GM23248 (cell line): ENCODE measurements at regions not wholly inside any gene's neighbourhood (a gene's known extent, or its start where the extent isn't known, plus 50 kb on each side); places are given as distances from the start of the nearest gene placed in this dataset.

Experiments used
- DNase-seq: peaks from one replicate; pipeline ENCODE4 v3.0.0-alpha.2; 2015
- H2AFZ ChIP-seq: fragments of 200-600 bp; sonication (generic); 2 replicates; pipeline ENCODE4 v1.6.1; 2016; ENCODE audit warnings: antibody characterized with exemption
- H3F3A ChIP-seq: fragments of 200-600 bp; sonication (generic); 2 replicates; pipeline ENCODE4 v1.6.1; 2016; ENCODE audit warnings: mild to moderate bottlenecking, antibody characterized with exemption, mixed run types; ENCODE audit not compliant: insufficient read depth
- H3K27ac ChIP-seq: fragments of 200-600 bp; sonication (generic); 2 replicates; pipeline ENCODE4 v1.5.1; 2016; ENCODE audit warnings: mild to moderate bottlenecking
- H3K27me3 ChIP-seq: fragments of 200-600 bp; sonication (generic); replicated peaks from 2 replicates; pipeline ENCODE4 v1.6.1; 2016; ENCODE audit warnings: mild to moderate bottlenecking; ENCODE audit not compliant: insufficient read depth
- H3K36me3 ChIP-seq: fragments of 200-600 bp; sonication (generic); 2 replicates; pipeline ENCODE4 v1.6.1; 2016; ENCODE audit warnings: low read depth, mild to moderate bottlenecking
- H3K4me1 ChIP-seq: fragments of 200-600 bp; sonication (generic); 2 replicates; pipeline ENCODE4 v1.6.1; 2016; ENCODE audit warnings: mild to moderate bottlenecking; ENCODE audit not compliant: insufficient read depth
- H3K4me2 ChIP-seq: fragments of 200-600 bp; sonication (generic); one replicate; pipeline ENCODE4 v1.6.1; 2016; ENCODE audit warnings: mild to moderate bottlenecking; ENCODE audit not compliant: unreplicated experiment
- H3K4me3 ChIP-seq: fragments of 200-600 bp; sonication (generic); 2 replicates; pipeline ENCODE4 v1.5.1; 2016; ENCODE audit warnings: mild to moderate bottlenecking
- H3K79me2 ChIP-seq: fragments of 200-600 bp; sonication (generic); 2 replicates; pipeline ENCODE4 v1.6.1; 2016; ENCODE audit warnings: mild to moderate bottlenecking; ENCODE audit not compliant: insufficient read depth
- H3K9ac ChIP-seq: fragments of 200-600 bp; sonication (generic); 2 replicates; pipeline ENCODE4 v1.6.1; 2016; ENCODE audit warnings: mild to moderate bottlenecking
- H3K9me2 ChIP-seq: fragments of 200-600 bp; sonication (generic); 2 replicates; pipeline ENCODE4 v1.6.1; 2016; ENCODE audit warnings: mixed run types, mild to moderate bottlenecking, moderate library complexity; ENCODE audit not compliant: insufficient read depth
- H3K9me3 ChIP-seq: fragments of 200-600 bp; sonication (generic); one replicate; pipeline ENCODE4 v1.6.1; 2017; ENCODE audit warnings: low read depth
- H4K20me1 ChIP-seq: fragments of 200-600 bp; sonication (generic); 2 replicates; pipeline ENCODE4 v1.6.0; 2016; ENCODE audit not compliant: insufficient read depth
- EZH2 ChIP-seq: fragments of 200-600 bp; sonication (generic); IDR thresholded peaks from 2 replicates; pipeline ENCODE4 v1.6.1; 2018; ENCODE audit warnings: antibody characterized with exemption, mild to moderate bottlenecking; ENCODE audit not compliant: insufficient read depth, poor library complexity, severe bottlenecking
- EZH2phosphoT487 ChIP-seq: fragments of 200-600 bp; sonication (generic); IDR thresholded peaks from 2 replicates; pipeline ENCODE4 v1.6.1; 2018; ENCODE audit warnings: antibody characterized with exemption, moderate library complexity, mild to moderate bottlenecking, low read depth; ENCODE audit not compliant: insufficient read depth
- WGBS, 2 experiments: methylation state at CpG; one replicate each; pipeline ENCODE4 v1.1.6; 2015 to 2017; ENCODE audit warnings: low lambda C conversion rate in 2 of 2, low coverage in 1 of 2; ENCODE audit errors: missing lambda C conversion rate in 2 of 2; 5-methylcytosine and 5-hydroxymethylcytosine counted together
- in situ Hi-C: fragments of 300-500 bp; cut with MboI; formaldehyde crosslinking; loops from 2 replicates; pipeline ENCODE4 v1.15.0; 2020

DNA sequence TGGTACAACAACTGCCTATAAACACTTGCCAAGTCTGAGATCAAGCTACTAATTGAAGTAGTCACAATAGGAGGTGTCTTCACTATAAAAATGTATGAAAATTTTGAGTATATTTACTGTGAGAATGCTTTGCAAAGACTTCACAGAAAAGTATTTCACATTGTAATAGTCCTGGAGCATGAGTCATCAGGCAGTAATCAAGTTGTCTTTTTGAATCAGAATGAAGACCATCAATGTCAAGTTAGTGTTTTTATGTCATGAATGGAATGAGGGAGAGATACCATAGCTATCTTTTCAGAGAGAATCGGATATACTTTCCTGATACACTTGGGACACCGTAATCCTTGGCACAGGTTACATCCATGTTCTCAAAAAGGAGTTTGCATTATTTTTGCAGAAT lies 466.9 kb upstream of the ARRDC3 start:
- no peak overlapping the region for H2AFZ ChIP-seq
- no peaks in the 10 kb centered on the region for H3K79me2 ChIP-seq
- H4K20me1 ChIP-seq: no peaks in the 10 kb centered on the region
- 52 to 53% methylated on average over 2 of the region's 2 CpGs for WGBS, 2 experiments
- H3F3A ChIP-seq: 0 out of 2 replicates have a peak, but pooled peaks cover 3% of the 10 kb centered on the region
- H3K4me3 ChIP-seq: no peak overlapping the region
- DNase-seq: peak; percentile 7
- H3K27me3 ChIP-seq: peaks cover 6% of the 10 kb centered on the region; the same call in 1 of the 2 replicates
- H3K9ac ChIP-seq: no peak overlapping the region
- no peaks in the 10 kb centered on the region for H3K9me3 ChIP-seq
- no peaks in the 10 kb centered on the region for H3K9me2 ChIP-seq
- in situ Hi-C loops: no loop called here
- H3K27ac ChIP-seq: no peak overlapping the region
- H3K4me2 ChIP-seq: no peak overlapping the region
- H3K4me1 ChIP-seq: no peaks in the 10 kb centered on the region
- TF ChIP-seq EZH2 (no peak), EZH2phosphoT487 (no peak)
- no peaks in the 10 kb centered on the region for H3K36me3 ChIP-seq

DNA sequence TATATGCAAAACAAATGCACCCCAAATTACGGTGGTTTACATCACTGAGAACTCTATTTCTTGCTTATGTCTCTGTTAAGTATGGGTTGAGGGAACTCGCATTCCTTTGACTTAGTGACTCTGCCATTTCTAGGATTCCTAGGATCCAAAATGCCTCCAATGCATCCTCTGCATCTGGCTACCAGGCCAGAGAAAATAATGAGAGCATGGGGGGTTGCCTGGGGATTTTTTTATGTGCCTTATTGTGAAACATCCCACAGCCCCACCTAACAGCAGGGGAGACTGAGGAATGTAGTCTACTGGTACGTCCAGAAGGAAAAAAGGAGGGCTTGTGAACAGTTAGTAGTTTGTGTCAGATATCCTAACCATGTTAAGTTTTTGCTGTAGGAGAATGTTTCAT lies 466.0 kb upstream of the ARRDC3 start:
- Histone ChIP-seq H3F3A (0 out of 2 replicates have a peak, but pooled peaks cover 3% of the 10 kb centered on the region), H3K36me3 (no peaks in the 10 kb centered on the region), H3K27me3 (peaks cover 6% of the 10 kb centered on the region; the same call in 1 of the 2 replicates), H3K79me2 (no peaks in the 10 kb centered on the region), H3K4me1 (no peaks in the 10 kb centered on the region), H3K9me3 (no peaks in the 10 kb centered on the region), H4K20me1 (no peaks in the 10 kb centered on the region), H3K9me2 (no peaks in the 10 kb centered on the region), H3K9ac (no peak overlapping the region), H3K4me3 (no peak overlapping the region), H2AFZ (no peak overlapping the region), H3K27ac (no peak overlapping the region), H3K4me2 (no peak overlapping the region)
- TF ChIP-seq EZH2phosphoT487 (no peak), EZH2 (no peak)
- in situ Hi-C loops: no loop called here
- DNase-seq: no peak
- WGBS, 2 experiments: 36 to 41% methylated on average over 3 of the region's 3 CpGs

DNA sequence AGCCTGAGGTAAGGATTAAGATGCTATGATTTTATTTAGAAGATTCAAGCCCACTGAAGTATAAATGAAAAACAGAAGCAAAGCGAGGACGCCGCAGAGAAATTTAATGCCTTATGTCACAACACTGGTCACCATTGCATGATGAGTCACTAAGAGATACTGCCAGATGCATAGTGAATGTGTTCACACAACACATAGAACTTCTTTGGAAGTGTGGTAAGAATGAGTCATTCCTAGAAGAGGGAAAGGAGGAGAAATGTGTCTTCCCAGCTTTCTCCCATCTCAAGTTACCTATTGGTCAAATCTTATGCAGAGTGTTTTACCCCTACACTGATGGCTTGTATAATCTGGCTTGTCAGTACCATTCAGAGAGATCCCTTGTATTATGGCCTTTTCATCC lies 465.3 kb upstream of the ARRDC3 start:
- WGBS, 2 experiments: 35 to 58% methylated on average over 3 of the region's 3 CpGs
- Histone ChIP-seq H3K4me3 (no peak overlapping the region), H3K79me2 (no peaks in the 10 kb centered on the region), H3K27me3 (peaks cover 6% of the 10 kb centered on the region; the same call in 1 of the 2 replicates), H3K9ac (no peak overlapping the region), H3K9me2 (no peaks in the 10 kb centered on the region), H3K9me3 (no peaks in the 10 kb centered on the region), H3K4me2 (no peak overlapping the region), H3F3A (0 out of 2 replicates have a peak, but pooled peaks cover 3% of the 10 kb centered on the region), H4K20me1 (no peaks in the 10 kb centered on the region), H3K36me3 (no peaks in the 10 kb centered on the region), H3K27ac (no peak overlapping the region), H3K4me1 (no peaks in the 10 kb centered on the region), H2AFZ (no peak overlapping the region)
- in situ Hi-C loops: no loop called here
- TF ChIP-seq EZH2phosphoT487 (no peak), EZH2 (no peak)
- peak; percentile 76 for DNase-seq

DNA sequence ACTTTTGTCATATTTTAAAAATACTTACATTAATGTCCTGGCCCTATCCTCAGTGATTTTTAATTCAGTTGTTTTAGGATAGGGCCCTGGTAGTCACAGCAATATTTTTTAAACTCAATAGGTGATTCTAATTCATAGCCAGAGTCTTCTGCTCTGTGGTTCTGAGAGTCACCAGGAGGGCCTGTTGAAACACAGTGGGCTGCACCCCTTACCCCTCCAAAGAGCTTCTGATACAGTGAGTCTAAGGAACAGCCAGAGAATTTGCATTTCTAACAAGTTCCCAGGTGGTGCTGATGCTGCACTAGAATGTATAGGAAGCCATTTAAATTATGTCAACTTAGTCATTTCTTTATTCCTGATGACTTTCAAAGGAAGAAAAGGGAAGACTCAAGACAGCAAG lies 458.3 kb upstream of the ARRDC3 start:
- Histone ChIP-seq H2AFZ (no peak overlapping the region), H3K9me2 (no peaks in the 10 kb centered on the region), H3K27me3 (0 out of 2 replicates have a peak, but pooled peaks cover 2% of the 10 kb centered on the region), H3K4me2 (no peak overlapping the region), H3K9me3 (no peaks in the 10 kb centered on the region), H3K36me3 (no peaks in the 10 kb centered on the region), H3K9ac (no peak overlapping the region), H3K79me2 (no peaks in the 10 kb centered on the region), H3F3A (no peaks in the 10 kb centered on the region), H3K4me3 (no peak overlapping the region), H4K20me1 (no peaks in the 10 kb centered on the region), H3K4me1 (no peaks in the 10 kb centered on the region), H3K27ac (no peak overlapping the region)
- in situ Hi-C loops: no loop called here
- no peak for DNase-seq
- no peak for TF ChIP-seq EZH2phosphoT487
- no peak for TF ChIP-seq EZH2

DNA sequence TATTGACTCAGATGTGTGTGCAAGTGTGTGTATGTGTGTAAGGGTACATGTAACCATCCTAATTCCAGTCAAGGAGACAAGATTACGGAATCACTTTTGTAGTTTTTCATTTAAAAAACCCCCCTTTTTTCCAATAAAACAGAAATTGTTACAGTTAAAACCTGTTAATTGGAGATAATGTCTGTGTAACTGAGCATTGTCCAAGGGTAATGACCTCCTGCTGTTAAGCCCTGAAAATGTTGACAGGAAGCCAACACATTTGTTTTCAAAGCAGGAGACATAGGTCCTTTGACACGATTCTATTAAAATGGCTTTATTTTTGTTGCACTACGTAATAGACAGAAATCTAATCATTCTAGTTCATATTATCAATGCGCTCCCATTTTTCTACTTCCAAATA lies 457.3 kb upstream of the ARRDC3 start:
- Histone ChIP-seq H3K4me1 (no peaks in the 10 kb centered on the region), H4K20me1 (no peaks in the 10 kb centered on the region), H3K9me3 (no peaks in the 10 kb centered on the region), H3K4me3 (no peak overlapping the region), H3K36me3 (no peaks in the 10 kb centered on the region), H3K27me3 (0 out of 2 replicates have a peak, but pooled peaks cover 2% of the 10 kb centered on the region), H2AFZ (no peak overlapping the region), H3F3A (no peaks in the 10 kb centered on the region), H3K27ac (no peak overlapping the region), H3K9me2 (no peaks in the 10 kb centered on the region), H3K79me2 (no peaks in the 10 kb centered on the region), H3K9ac (no peak overlapping the region), H3K4me2 (no peak overlapping the region)
- TF ChIP-seq EZH2 (no peak), EZH2phosphoT487 (no peak)
- no peak for DNase-seq
- 42 to 51% methylated on average over 4 of the region's 4 CpGs for WGBS, 2 experiments
- in situ Hi-C loops: no loop called here
